ENCODE measurements at regions not wholly inside any gene's neighbourhood (a gene's known extent, or its start where the extent isn't known, plus 50 kb on each side); places are given as distances from the start of the nearest gene placed in this dataset.

- H3K4me3 ChIP-seq (ENCODE audit: low read depth in 1 of 3, low read length in 3 of 3), result no peak overlapping the region
- H3K27me3 ChIP-seq (ENCODE audit: control insufficient read depth in 4 of 4, insufficient read depth in 4 of 4, low read length in 3 of 4), result peaks cover 0 to 2% (median 0%) of the 10 kb centered on the region in 4 donors
- TF ChIP-seq CTCF (IDR thresholded peaks at IDR 0.05; ENCODE audit: low read depth, low read length, missing input control) (no peak), ATF3 (IDR thresholded peaks at IDR 0.05) (no peak), YY1 (IDR thresholded peaks at IDR 0.05) (no peak), TAF1 (conservative IDR thresholded peaks at IDR 0.05) (no peak), FOXA1 (IDR thresholded peaks at IDR 0.05) (no peak), RAD21 (IDR thresholded peaks at IDR 0.05) (no peak), RXRA (IDR thresholded peaks at IDR 0.05) (no peak), SP1 (IDR thresholded peaks at IDR 0.05) (no peak), REST (IDR thresholded peaks at IDR 0.05) (no peak), MAX (IDR thresholded peaks at IDR 0.05) (no peak), GABPA (IDR thresholded peaks at IDR 0.05 in 1 of 2, conservative IDR thresholded peaks at IDR 0.05 in 1 of 2) (no peak), JUND (IDR thresholded peaks at IDR 0.05) (no peak), ZBTB33 (IDR thresholded peaks at IDR 0.05) (no peak), EGR1 (IDR thresholded peaks at IDR 0.05; ENCODE audit: low read depth in 2 of 2) (no peak), FOXA2 (IDR thresholded peaks at IDR 0.05) (no peak), HNF4A (conservative IDR thresholded peaks at IDR 0.05) (no peak)
- no peaks in the 10 kb centered on the region for H3K4me1 ChIP-seq (ENCODE audit: control insufficient read depth in 4 of 4, insufficient read depth in 4 of 4, low read length in 3 of 4)
- no peak overlapping the region for H3K27ac ChIP-seq (ENCODE audit: low read depth in 1 of 2, low read length in 2 of 2)
- WGBS, result 75% methylated on average over 4 of the region's 4 CpGs
- DNase-seq (ENCODE audit: low spot score), result no peak
- no peaks in the 10 kb centered on the region for H3K9me3 ChIP-seq (ENCODE audit: control insufficient read depth in 4 of 4, low read length in 3 of 4)
- no peaks in the 10 kb centered on the region for H3K36me3 ChIP-seq (ENCODE audit: control insufficient read depth in 4 of 4, insufficient read depth in 3 of 4, low read depth in 1 of 4, low read length in 3 of 4)
- H3K9ac ChIP-seq (ENCODE audit: low read depth in 1 of 2, low read length in 2 of 2), result no peak overlapping the region
Measured at GRCh38 chr9:88766778-88767503, 224.3 kb upstream of the S1PR3 start.

Data from liver (tissue), 8 donors.